22Rv1 (cell line): ENCODE measurements at regions not wholly inside any gene's neighbourhood (a gene's known extent, or its start where the extent isn't known, plus 50 kb on each side); places are given as distances from the start of the nearest gene placed in this dataset.

Experiments used
- H3K27ac ChIP-seq: fragments of 450-650 bp; 2 replicates; pipeline ENCODE4 v1.5.1; 2017
- CTCF ChIP-seq: fragments of 450-650 bp; IDR thresholded peaks from 2 replicates; pipeline ENCODE4 v1.5.1; 2017; ENCODE audit warnings: mild to moderate bottlenecking
- ZFX ChIP-seq: fragments of 450-650 bp; IDR thresholded peaks from 2 replicates; pipeline ENCODE4 v1.6.1; 2017; ENCODE audit warnings: antibody characterized with exemption, borderline replicate concordance

- TF ChIP-seq CTCF (no peak), ZFX (no peak)
Observed at GRCh38 chr22:27329966-27330645, 471.4 kb downstream of the MN1 start.

GRCh38 chr22:27331526-27332281, 469.9 kb downstream of the MN1 start:
- no peak overlapping the region for H3K27ac ChIP-seq
- TF ChIP-seq CTCF, result no peak
- TF ChIP-seq ZFX, result no peak

More at GRCh38 chr22:27329966-27330645, 471.4 kb downstream of the MN1 start:
- H3K27ac ChIP-seq, result no peak overlapping the region

- no peak overlapping the region for H3K27ac ChIP-seq
- no peak for TF ChIP-seq ZFX
- no peak for TF ChIP-seq CTCF
Observed at GRCh38 chr22:27335102-27335660, 466.4 kb downstream of the MN1 start.

GRCh38 chr22:27336151-27337090, 465.1 kb downstream of the MN1 start:
- TF ChIP-seq ZFX, result no peak
- TF ChIP-seq CTCF, result no peak
- H3K27ac ChIP-seq, result no peak overlapping the region

- TF ChIP-seq CTCF (no peak), ZFX (no peak)
- H3K27ac ChIP-seq, result no peak overlapping the region
Observed at GRCh38 chr22:27337676-27338075, 463.9 kb downstream of the MN1 start.

GRCh38 chr22:27340047-27340446, 461.5 kb downstream of the MN1 start:
- no peak overlapping the region for H3K27ac ChIP-seq
- TF ChIP-seq CTCF (no peak), ZFX (no peak)
